PC-3 (cell line): ENCODE measurements at regions not wholly inside any gene's neighbourhood (a gene's known extent, or its start where the extent isn't known, plus 50 kb on each side); places are given as distances from the start of the nearest gene placed in this dataset.
A peak's percentile ranks its signal among the peaks of the same experiment; 100 is the strongest.

Experiments
- ATAC-seq: fragments of 200-7000 bp; cut with Tn5 transposase; 2 replicates; pipeline ENCODE4 v1.9.1; 2020; ENCODE audit warnings: mild to moderate bottlenecking, moderate library complexity
- BruUV-seq: library from RNA; stranded (reverse); fragments of 400-500 nt; replicated peaks from 2 replicates; lab custom pipeline; 2021; lab: Mats Ljungman, UMichigan
- CTCF ChIA-PET: fragments of 300-600 bp; sonication (Branson Sonifier 250); formaldehyde crosslinking; loops from one replicate; lab custom pipeline; 2022; ENCODE audit warnings: antibody characterized with exemption; lab: Charles Lee
- POLR2A ChIA-PET: fragments of 300-600 bp; sonication (Branson Sonifier 250); formaldehyde crosslinking; loops from one replicate; lab custom pipeline; 2022; ENCODE audit warnings: antibody characterized with exemption; ENCODE audit not compliant: unreplicated experiment; lab: Charles Lee
- DNase-seq: peaks from one replicate; pipeline ENCODE4 v3.0.0-alpha.2; 2015
- H2AFZ ChIP-seq: fragments of 300-600 bp; sonication (generic); 2 replicates; pipeline ENCODE4 v1.6.0; 2016; ENCODE audit warnings: antibody characterized with exemption, low read length
- H3F3A ChIP-seq: fragments of 300-600 bp; sonication (generic); one replicate; pipeline ENCODE4 v1.6.0; 2017; ENCODE audit warnings: antibody characterized with exemption, low read length, control low read depth, mild to moderate bottlenecking; ENCODE audit not compliant: unreplicated experiment
- H3K27ac ChIP-seq: fragments of 300-600 bp; sonication (generic); 2 replicates; pipeline ENCODE4 v1.5.1; 2016; ENCODE audit warnings: mild to moderate bottlenecking, low read length
- H3K27me3 ChIP-seq: fragments of 300-600 bp; sonication (generic); 2 replicates; pipeline ENCODE4 v1.6.1; 2016; ENCODE audit warnings: low read length, mixed read lengths
- H3K36me3 ChIP-seq: fragments of 300-600 bp; sonication (generic); 2 replicates; pipeline ENCODE4 v1.6.1; 2016; ENCODE audit warnings: low read depth, mixed run types, low read length, mixed read lengths
- H3K4me1 ChIP-seq: fragments of 300-600 bp; sonication (generic); 2 replicates; pipeline ENCODE4 v1.5.1; 2016; ENCODE audit warnings: low read length; ENCODE audit not compliant: insufficient read depth
- H3K4me2 ChIP-seq: fragments of 300-600 bp; sonication (generic); 2 replicates; pipeline ENCODE4 v1.6.0; 2016; ENCODE audit warnings: low read length
- H3K4me3 ChIP-seq: fragments of 300-600 bp; sonication (generic); 2 replicates; pipeline ENCODE4 v1.5.1; 2016; ENCODE audit warnings: mild to moderate bottlenecking, low read length, mixed read lengths
- H3K79me2 ChIP-seq: fragments of 300-600 bp; sonication (generic); 2 replicates; pipeline ENCODE4 v1.6.1; 2017; ENCODE audit warnings: low read length, mixed read lengths
- H3K9ac ChIP-seq: fragments of 300-600 bp; sonication (generic); 2 replicates; pipeline ENCODE4 v1.6.0; 2016; ENCODE audit warnings: mild to moderate bottlenecking, low read length
- H3K9me2 ChIP-seq: fragments of 300-600 bp; sonication (generic); replicated peaks from 2 replicates; pipeline ENCODE4 v1.6.1; 2016; ENCODE audit warnings: mixed run types, low read length, mixed read lengths
- H3K9me3 ChIP-seq: fragments of 300-600 bp; sonication (generic); 2 replicates; pipeline ENCODE4 v1.6.1; 2016; ENCODE audit warnings: low read length, mixed read lengths
- H4K20me1 ChIP-seq: fragments of 300-600 bp; sonication (generic); 2 replicates; pipeline ENCODE4 v1.6.1; 2016; ENCODE audit warnings: low read length, mixed read lengths
- CTCF ChIP-seq: fragments of 300-600 bp; sonication (generic); conservative IDR thresholded peaks from 2 replicates; pipeline ENCODE4 v1.5.1; 2017; ENCODE audit warnings: antibody characterized with exemption, low read depth, mild to moderate bottlenecking, low read length
- EZH2 ChIP-seq: fragments of 300-600 bp; sonication (generic); IDR thresholded peaks from one replicate; pipeline ENCODE4 v1.6.1; 2017; ENCODE audit warnings: antibody characterized with exemption, mild to moderate bottlenecking, low read length; ENCODE audit not compliant: unreplicated experiment
- EZH2phosphoT487 ChIP-seq: fragments of 300-600 bp; sonication (generic); IDR thresholded peaks from 2 replicates; pipeline ENCODE4 v1.6.1; 2018; ENCODE audit warnings: mild to moderate bottlenecking, antibody characterized with exemption, low read length, borderline replicate concordance
- intact Hi-C: fragments of 100-400 bp; cut with micrococcal nuclease; formaldehyde crosslinking; loops from 2 replicates; pipeline ENCODE4 v1.9.0; 2023

- TF ChIP-seq EZH2 (no peak), EZH2phosphoT487 (no peak), CTCF (no peak)
- H3K36me3 ChIP-seq: no peaks in the 10 kb centered on the region
- H3K9ac ChIP-seq: no peak overlapping the region
- ChIA-PET POLR2A (interaction anchor here (0.6 to 1.0 kb wide), 2 partner anchors 60 to 69 kb away, joined by 3 read pairs; no protein-coding TSS in a partner anchor), CTCF (interaction anchor here (0.6 kb wide), 1 partner anchor 1186 kb away, joined by 3 read pairs; no protein-coding TSS in a partner anchor)
- peak; percentile 78 for ATAC-seq
- no peak overlapping the region for H3K4me3 ChIP-seq
- H3K27ac ChIP-seq: peak overlapping the region; percentile 71
- intact Hi-C loops: no loop called here
- peak; percentile 77 for DNase-seq
- no peaks in the 10 kb centered on the region for H3K27me3 ChIP-seq
- no peaks in the 10 kb centered on the region for H3K9me3 ChIP-seq
- peak overlapping the region; percentile 23; the same call in 1 of the 2 replicates for H3K4me2 ChIP-seq
- peaks cover 4% of the 10 kb centered on the region; the same call in 1 of the 2 replicates for H3K79me2 ChIP-seq
- no TSS peak for BruUV-seq
- peak overlapping the region; percentile 29; the same call in 1 of the 2 replicates for H2AFZ ChIP-seq
- H3K9me2 ChIP-seq: no peaks in the 10 kb centered on the region
- H3K4me1 ChIP-seq: peaks cover 40% of the 10 kb centered on the region
- H3F3A ChIP-seq: peaks cover 4% of the 10 kb centered on the region
- H4K20me1 ChIP-seq: no peaks in the 10 kb centered on the region
Observed at GRCh38 chr14:37658156-37658555, 62.7 kb downstream of the TTC6 start.

GRCh38 chr14:37663498-37663897, 68.1 kb downstream of the TTC6 start:
- ChIA-PET POLR2A (no interaction called here), CTCF (no interaction called here)
- ATAC-seq (no peak), DNase-seq (no peak)
- H3K27ac ChIP-seq: no peak overlapping the region
- no peak overlapping the region for H3K4me2 ChIP-seq
- H3K9ac ChIP-seq: no peak overlapping the region
- intact Hi-C loops: no loop called here
- peaks cover 7% of the 10 kb centered on the region; the same call in 1 of the 2 replicates for H3K79me2 ChIP-seq
- H3K27me3 ChIP-seq: no peaks in the 10 kb centered on the region
- BruUV-seq: no TSS peak
- no peaks in the 10 kb centered on the region for H3K9me2 ChIP-seq
- H2AFZ ChIP-seq: no peak overlapping the region
- no peaks in the 10 kb centered on the region for H3K9me3 ChIP-seq
- no peak overlapping the region for H3K4me3 ChIP-seq
- H4K20me1 ChIP-seq: no peaks in the 10 kb centered on the region
- H3K4me1 ChIP-seq: peaks cover 9% of the 10 kb centered on the region
- TF ChIP-seq EZH2 (no peak), EZH2phosphoT487 (no peak), CTCF (no peak)
- H3K36me3 ChIP-seq: no peaks in the 10 kb centered on the region
- H3F3A ChIP-seq: no peaks in the 10 kb centered on the region

- no peak overlapping the region for H3K9ac ChIP-seq
- H3K4me1 ChIP-seq: peaks cover 14% of the 10 kb centered on the region
- intact Hi-C loops: no loop called here
- no peaks in the 10 kb centered on the region for H3K36me3 ChIP-seq
- H3K27me3 ChIP-seq: no peaks in the 10 kb centered on the region
- no peak overlapping the region for H3K27ac ChIP-seq
- no peaks in the 10 kb centered on the region for H3K9me2 ChIP-seq
- H3K79me2 ChIP-seq: peaks cover 7% of the 10 kb centered on the region; the same call in 1 of the 2 replicates
- ChIA-PET CTCF (no interaction called here), POLR2A (no interaction called here)
- no peak for DNase-seq
- H2AFZ ChIP-seq: no peak overlapping the region
- no peaks in the 10 kb centered on the region for H3F3A ChIP-seq
- no peak overlapping the region for H3K4me3 ChIP-seq
- no peak overlapping the region for H3K4me2 ChIP-seq
- no peak for ATAC-seq
- no TSS peak for BruUV-seq
- no peaks in the 10 kb centered on the region for H3K9me3 ChIP-seq
- TF ChIP-seq CTCF (no peak), EZH2phosphoT487 (no peak), EZH2 (no peak)
- no peaks in the 10 kb centered on the region for H4K20me1 ChIP-seq
Observed at GRCh38 chr14:37665479-37665878, 70.0 kb downstream of the TTC6 start.
